Endothelial cell of umbilical vein (primary cell): ENCODE measurements at regions not wholly inside any gene's neighbourhood (a gene's known extent, or its start where the extent isn't known, plus 50 kb on each side); places are given as distances from the start of the nearest gene placed in this dataset.

Experiments
- BruUV-seq: library from RNA; stranded (reverse); fragments of 400-500 nt; replicated peaks from 2 replicates; lab custom pipeline; 2021; lab: Mats Ljungman, UMichigan
- CTCF ChIA-PET: fragments of 300-600, 350-600 bp; sonication (Branson Sonifier 250); formaldehyde crosslinking; loops from one replicate; lab custom pipeline; 2021; ENCODE audit warnings: antibody characterized with exemption, inconsistent platforms; lab: Charles Lee
- POLR2A ChIA-PET: fragments of 300-600, 350-600 bp; sonication (Branson Sonifier 250); formaldehyde crosslinking; loops from one replicate; lab custom pipeline; 2021; ENCODE audit warnings: antibody characterized with exemption, inconsistent platforms; lab: Charles Lee
- DNase-seq: peaks from one replicate; pipeline ENCODE4 v3.0.0-alpha.2; 2011; ENCODE audit warnings: low read depth, low spot score
- FAIRE-seq: peaks from 2 replicates; lab custom pipeline; 2011; peaks lifted over from hg19 to GRCh38; lab: Jason Lieb, UNC
- H2AFZ ChIP-seq: 2 replicates; pipeline ENCODE4 v1.6.0; 2012; ENCODE audit warnings: low read depth, low read length, control low read depth, inconsistent platforms
- H3K27ac ChIP-seq: 2 replicates; pipeline ENCODE4 v1.5.1; 2011; ENCODE audit warnings: low read depth, mild to moderate bottlenecking, control low read depth, low read length, moderate library complexity; ENCODE audit not compliant: insufficient read depth
- H3K27me3 ChIP-seq, 2 experiments: 2 replicates each; pipeline versions ENCODE4 v1.6.0 to v1.6.1; 2011; ENCODE audit warnings: low read length in 2 of 2, mixed read lengths in 1 of 2; ENCODE audit not compliant: control insufficient read depth in 2 of 2, insufficient read depth in 2 of 2
- H3K36me3 ChIP-seq, 2 experiments: 2 replicates in 1 of 2; 3 replicates in 1 of 2; pipeline ENCODE4 v1.5.1; 2011; ENCODE audit warnings: low read length in 2 of 2, mild to moderate bottlenecking in 1 of 2, moderate library complexity in 1 of 2; ENCODE audit not compliant: control insufficient read depth in 2 of 2, insufficient read depth in 2 of 2; ENCODE audit errors: extremely low read depth in 1 of 2
- H3K4me1 ChIP-seq: 3 replicates; pipeline ENCODE4 v1.5.1; 2011; ENCODE audit warnings: mild to moderate bottlenecking, low read length; ENCODE audit not compliant: control insufficient read depth, insufficient read depth; ENCODE audit errors: extremely low read depth
- H3K4me2 ChIP-seq: 2 replicates; pipeline ENCODE4 v1.6.1; 2011; ENCODE audit warnings: low read length, control low read depth, mixed read lengths; ENCODE audit not compliant: insufficient read depth
- H3K4me3 ChIP-seq, 3 experiments: fragments of 200-600 bp in 1 of 3; sonication (generic), shearing (Covaris generic) in 1 of 3; replicated peaks in 1 of 3; 2 replicates each; pipeline ENCODE4 v1.5.1; 2011 to 2016; ENCODE audit warnings: control low read depth in 3 of 3, low read length in 3 of 3, mild to moderate bottlenecking in 2 of 3, inconsistent platforms in 1 of 3, low read depth in 1 of 3, moderate library complexity in 1 of 3; ENCODE audit not compliant: insufficient read depth in 1 of 3
- H3K79me2 ChIP-seq: 2 replicates; pipeline ENCODE4 v1.6.0; 2012; ENCODE audit warnings: low read length, inconsistent platforms; ENCODE audit not compliant: control insufficient read depth, insufficient read depth
- H3K9ac ChIP-seq: replicated peaks from 2 replicates; pipeline ENCODE3; 2011; ENCODE audit warnings: low read length, control low read depth; ENCODE audit not compliant: insufficient read depth; ENCODE audit errors: extremely low read depth
- H3K9me1 ChIP-seq: replicated peaks from 3 replicates; pipeline ENCODE4 v1.6.0; 2011; ENCODE audit warnings: mild to moderate bottlenecking, low read length; ENCODE audit not compliant: control insufficient read depth, insufficient read depth; ENCODE audit errors: extremely low read depth
- H3K9me3 ChIP-seq: replicated peaks from 2 replicates; pipeline ENCODE4 v1.5.1; 2012; ENCODE audit warnings: low read length, inconsistent platforms; ENCODE audit not compliant: control insufficient read depth, insufficient read depth
- H4K20me1 ChIP-seq: replicated peaks from 2 replicates; pipeline ENCODE3; 2011; ENCODE audit warnings: mild to moderate bottlenecking, low read length; ENCODE audit not compliant: control insufficient read depth, insufficient read depth; ENCODE audit errors: extremely low read depth
- EZH2 ChIP-seq: IDR thresholded peaks from 2 replicates; pipeline ENCODE4 v1.6.1; 2012; ENCODE audit warnings: borderline replicate concordance, low read depth, mild to moderate bottlenecking, moderate library complexity, low read length, inconsistent platforms; ENCODE audit not compliant: severe bottlenecking
- FOS ChIP-seq: IDR thresholded peaks from 2 replicates; pipeline ENCODE4 v1.6.1; 2011; ENCODE audit warnings: mild to moderate bottlenecking, low read length, moderate library complexity, borderline replicate concordance; ENCODE audit not compliant: insufficient read depth
- GATA2 ChIP-seq: IDR thresholded peaks from 2 replicates; pipeline ENCODE4 v1.7.0; 2011; ENCODE audit warnings: low read depth, mild to moderate bottlenecking, moderate library complexity, mixed read lengths, low read length; ENCODE audit not compliant: insufficient read length, insufficient read depth
- JUN ChIP-seq: IDR thresholded peaks from 2 replicates; pipeline ENCODE4 v1.6.1; 2011; ENCODE audit warnings: borderline replicate concordance, low read depth; ENCODE audit not compliant: insufficient read length, insufficient read depth
- MYC ChIP-seq: IDR thresholded peaks from one replicate; pipeline ENCODE4 v1.6.1; 2011; ENCODE audit warnings: mild to moderate bottlenecking, low read depth, low read length
- POLR2A ChIP-seq: IDR thresholded peaks from 2 replicates; pipeline ENCODE4 v1.6.1; 2012; ENCODE audit warnings: low read depth, mild to moderate bottlenecking, control low read depth, low read length
- POLR2AphosphoS5 ChIP-seq: IDR thresholded peaks from 2 replicates; pipeline ENCODE4 v1.6.1; 2012; ENCODE audit warnings: low read depth, mild to moderate bottlenecking, control low read depth, low read length, moderate library complexity; ENCODE audit not compliant: insufficient read depth
- dilution Hi-C: fragments of 300-500 bp; cut with MboI; formaldehyde crosslinking; loops from one replicate; pipeline ENCODE4 v1.15.0; 2019; ENCODE audit warnings: low sequenced_read_pairs; ENCODE audit not compliant: extremely low pct_ligation_motif_present
- intact Hi-C: fragments of 100-400 bp; cut with micrococcal nuclease; formaldehyde crosslinking; loops from one replicate; pipeline ENCODE4 v1.10.0; 2022
- TF ChIP-seq, protein P1 (sequence below), 2 donors: IDR thresholded peaks; 1 replicate in 1 of 2; 2 replicates in 1 of 2; pipeline ENCODE4 v1.5.1; 2011; ENCODE audit warnings: low read length in 2 of 2, mild to moderate bottlenecking in 2 of 2, moderate library complexity in 2 of 2, control low read depth in 1 of 2, inconsistent platforms in 1 of 2, low read depth in 1 of 2; ENCODE audit not compliant: insufficient read depth in 1 of 2; ENCODE audit errors: extremely low read depth in 1 of 2
- TF ChIP-seq, protein P2 (sequence below): IDR thresholded peaks from 2 replicates; pipeline ENCODE4 v1.6.1; 2011; ENCODE audit not compliant: insufficient read depth, insufficient read length

GRCh38 chr13:109318945-109319590, 467.3 kb downstream of the IRS2 start:
- H3K4me3 ChIP-seq, result no peak overlapping the region
- dilution Hi-C loops, result no loop called here
- no peaks in the 10 kb centered on the region for H3K36me3 ChIP-seq
- H3K9me1 ChIP-seq, result no peaks in the 10 kb centered on the region
- H2AFZ ChIP-seq, result no peak overlapping the region
- DNase-seq, result no peak
- H3K9ac ChIP-seq, result no peak overlapping the region
- TF ChIP-seq JUN (no peak), EZH2 (no peak), MYC (no peak), FOS (no peak), GATA2 (no peak), POLR2A (no peak), POLR2AphosphoS5 (no peak)
- TF ChIP-seq, protein P1, sequence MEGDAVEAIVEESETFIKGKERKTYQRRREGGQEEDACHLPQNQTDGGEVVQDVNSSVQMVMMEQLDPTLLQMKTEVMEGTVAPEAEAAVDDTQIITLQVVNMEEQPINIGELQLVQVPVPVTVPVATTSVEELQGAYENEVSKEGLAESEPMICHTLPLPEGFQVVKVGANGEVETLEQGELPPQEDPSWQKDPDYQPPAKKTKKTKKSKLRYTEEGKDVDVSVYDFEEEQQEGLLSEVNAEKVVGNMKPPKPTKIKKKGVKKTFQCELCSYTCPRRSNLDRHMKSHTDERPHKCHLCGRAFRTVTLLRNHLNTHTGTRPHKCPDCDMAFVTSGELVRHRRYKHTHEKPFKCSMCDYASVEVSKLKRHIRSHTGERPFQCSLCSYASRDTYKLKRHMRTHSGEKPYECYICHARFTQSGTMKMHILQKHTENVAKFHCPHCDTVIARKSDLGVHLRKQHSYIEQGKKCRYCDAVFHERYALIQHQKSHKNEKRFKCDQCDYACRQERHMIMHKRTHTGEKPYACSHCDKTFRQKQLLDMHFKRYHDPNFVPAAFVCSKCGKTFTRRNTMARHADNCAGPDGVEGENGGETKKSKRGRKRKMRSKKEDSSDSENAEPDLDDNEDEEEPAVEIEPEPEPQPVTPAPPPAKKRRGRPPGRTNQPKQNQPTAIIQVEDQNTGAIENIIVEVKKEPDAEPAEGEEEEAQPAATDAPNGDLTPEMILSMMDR (IDR thresholded peaks at IDR 0.05; ENCODE audit: extremely low read depth in 1 of 2, insufficient read depth in 1 of 2, low read depth in 1 of 2, low read length in 2 of 2), result no peak
- TF ChIP-seq, protein P2, sequence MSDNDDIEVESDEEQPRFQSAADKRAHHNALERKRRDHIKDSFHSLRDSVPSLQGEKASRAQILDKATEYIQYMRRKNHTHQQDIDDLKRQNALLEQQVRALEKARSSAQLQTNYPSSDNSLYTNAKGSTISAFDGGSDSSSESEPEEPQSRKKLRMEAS, result no peak
- intact Hi-C loops, result no loop called here
- H3K27ac ChIP-seq, result no peak overlapping the region
- no peaks in the 10 kb centered on the region for H3K9me3 ChIP-seq
- FAIRE-seq, result no peak
- BruUV-seq, result no TSS peak
- H3K79me2 ChIP-seq, result no peaks in the 10 kb centered on the region
- CTCF ChIA-PET, result interaction anchor here (0.9 kb wide), 1 partner anchor 13 kb away, joined by 4 read pairs; no protein-coding TSS in a partner anchor
- POLR2A ChIA-PET, result no interaction called here
- no peaks in the 10 kb centered on the region for H3K27me3 ChIP-seq
- no peak overlapping the region for H3K4me2 ChIP-seq
- no peaks in the 10 kb centered on the region for H3K4me1 ChIP-seq
- no peaks in the 10 kb centered on the region for H4K20me1 ChIP-seq
